Suprapubic skin (tissue), 3 donors: ENCODE measurements at regions not wholly inside any gene's neighbourhood (a gene's known extent, or its start where the extent isn't known, plus 50 kb on each side); places are given as distances from the start of the nearest gene placed in this dataset.

ENCODE experiments used
- EP300 ChIP-seq: sonication (generic); formaldehyde crosslinking; IDR thresholded peaks from one replicate; pipeline ENCODE4 v1.6.1; 2017; ENCODE audit warnings: antibody characterized with exemption
- POLR2A ChIP-seq, 2 donors: fragments of 450-650 bp; IDR thresholded peaks; one replicate each; pipeline ENCODE4 v1.6.1; 2017; ENCODE audit warnings: antibody characterized with exemption in 2 of 2, mild to moderate bottlenecking in 2 of 2, moderate library complexity in 2 of 2
- TF ChIP-seq, protein P1 (sequence below), 2 donors: fragments of 200-600 bp in 1 of 2; fragments of 450-650 bp in 1 of 2; sonication (generic) in 1 of 2; IDR thresholded peaks; one replicate each; pipeline ENCODE4 v1.5.1; 2016 to 2019; ENCODE audit warnings: antibody characterized with exemption in 2 of 2, mild to moderate bottlenecking in 1 of 2, moderate library complexity in 1 of 2

GRCh38 chr10:71036297-71036966 lies 148.1 kb upstream of the PCBD1 start:
- TF ChIP-seq, protein P1, sequence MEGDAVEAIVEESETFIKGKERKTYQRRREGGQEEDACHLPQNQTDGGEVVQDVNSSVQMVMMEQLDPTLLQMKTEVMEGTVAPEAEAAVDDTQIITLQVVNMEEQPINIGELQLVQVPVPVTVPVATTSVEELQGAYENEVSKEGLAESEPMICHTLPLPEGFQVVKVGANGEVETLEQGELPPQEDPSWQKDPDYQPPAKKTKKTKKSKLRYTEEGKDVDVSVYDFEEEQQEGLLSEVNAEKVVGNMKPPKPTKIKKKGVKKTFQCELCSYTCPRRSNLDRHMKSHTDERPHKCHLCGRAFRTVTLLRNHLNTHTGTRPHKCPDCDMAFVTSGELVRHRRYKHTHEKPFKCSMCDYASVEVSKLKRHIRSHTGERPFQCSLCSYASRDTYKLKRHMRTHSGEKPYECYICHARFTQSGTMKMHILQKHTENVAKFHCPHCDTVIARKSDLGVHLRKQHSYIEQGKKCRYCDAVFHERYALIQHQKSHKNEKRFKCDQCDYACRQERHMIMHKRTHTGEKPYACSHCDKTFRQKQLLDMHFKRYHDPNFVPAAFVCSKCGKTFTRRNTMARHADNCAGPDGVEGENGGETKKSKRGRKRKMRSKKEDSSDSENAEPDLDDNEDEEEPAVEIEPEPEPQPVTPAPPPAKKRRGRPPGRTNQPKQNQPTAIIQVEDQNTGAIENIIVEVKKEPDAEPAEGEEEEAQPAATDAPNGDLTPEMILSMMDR (IDR thresholded peaks at IDR 0.05), result no peak
- TF ChIP-seq POLR2A (IDR thresholded peaks at IDR 0.05) (no peak), EP300 (no peak)
